ENCODE measurements at regions not wholly inside any gene's neighbourhood (a gene's known extent, or its start where the extent isn't known, plus 50 kb on each side); places are given as distances from the start of the nearest gene placed in this dataset.

- TF ChIP-seq CTCF (IDR thresholded peaks at IDR 0.05 in 4 of 5, conservative IDR thresholded peaks at IDR 0.05 in 1 of 5) (no peak), POLR2A (IDR thresholded peaks at IDR 0.05) (no peak)
Observed at GRCh38 chr13:61648547-61648946, 232.9 kb upstream of the PCDH20 start.

Data from gastrocnemius medialis (tissue), 4 donors.